GM21526 (cell line): ENCODE measurements at regions not wholly inside any gene's neighbourhood (a gene's known extent, or its start where the extent isn't known, plus 50 kb on each side); places are given as distances from the start of the nearest gene placed in this dataset.
"Not testable (repeated sequence)": the region's sequence is repeated elsewhere in the genome, so short reads cannot be mapped to it uniquely, and the experiment has no call there.

Source experiments
- ATAC-seq: cut with Tn5 transposase; IDR thresholded peaks from one replicate; pipeline ENCODE4 v1.9.1; 2021; ENCODE audit warnings: moderate library complexity; ENCODE audit not compliant: unreplicated experiment, low FRiP score

GRCh38 chr9:18063856-18064390, 410.0 kb upstream of the ADAMTSL1 start:
- ATAC-seq: no peak

- not testable (repeated sequence) for ATAC-seq
Observed at GRCh38 chr9:18066608-18067007, 407.3 kb upstream of the ADAMTSL1 start.

- no peak for ATAC-seq
Observed at GRCh38 chr9:18067548-18068120, 406.3 kb upstream of the ADAMTSL1 start.

- no peak for ATAC-seq
Observed at GRCh38 chr9:18068900-18069299, 405.1 kb upstream of the ADAMTSL1 start.

DNA sequence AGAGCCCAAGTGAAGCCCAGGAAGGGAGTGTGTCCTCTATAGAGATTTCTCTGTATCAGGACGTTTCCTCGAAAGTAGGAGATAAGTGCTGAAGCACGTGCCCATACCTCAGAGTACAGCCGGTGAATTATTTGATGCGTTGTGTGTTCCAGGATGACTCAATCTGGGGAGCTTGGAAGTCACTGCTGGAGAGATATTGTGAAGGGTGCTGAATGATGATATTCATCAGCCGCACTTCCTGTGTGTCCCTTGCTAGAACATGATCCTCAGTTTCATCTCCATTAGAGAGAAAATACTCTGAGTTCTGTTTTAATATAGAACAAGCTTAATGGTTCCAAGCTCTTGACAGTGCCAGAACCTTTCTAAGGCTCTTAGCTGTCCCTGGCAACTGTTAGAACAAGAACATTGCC, 402.3 kb upstream of the ADAMTSL1 start:
- no peak for ATAC-seq

DNA sequence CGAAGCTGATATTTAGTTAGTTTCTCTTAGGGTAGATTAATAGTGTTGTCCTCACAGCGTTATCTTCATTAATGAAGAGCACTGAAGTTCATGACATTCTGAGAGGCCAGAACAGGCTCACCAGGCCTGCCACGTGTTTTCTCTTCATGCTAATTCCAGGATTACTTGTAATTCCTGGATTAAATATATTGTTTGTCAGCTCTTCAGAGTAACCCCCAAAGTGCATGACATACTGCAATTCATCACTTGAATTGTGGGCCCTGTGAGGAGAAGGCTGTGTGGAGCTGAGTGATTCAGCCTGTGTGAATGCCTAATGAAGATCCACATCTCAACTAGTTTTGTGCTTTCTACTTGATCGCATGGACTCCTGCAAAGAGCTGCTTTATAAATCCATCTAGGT, 401.0 kb upstream of the ADAMTSL1 start:
- ATAC-seq: no peak

GRCh38 chr9:18074041-18074440, 399.9 kb upstream of the ADAMTSL1 start:
- ATAC-seq: no peak

GRCh38 chr9:18075253-18075952, 398.6 kb upstream of the ADAMTSL1 start:
- no peak for ATAC-seq

DNA sequence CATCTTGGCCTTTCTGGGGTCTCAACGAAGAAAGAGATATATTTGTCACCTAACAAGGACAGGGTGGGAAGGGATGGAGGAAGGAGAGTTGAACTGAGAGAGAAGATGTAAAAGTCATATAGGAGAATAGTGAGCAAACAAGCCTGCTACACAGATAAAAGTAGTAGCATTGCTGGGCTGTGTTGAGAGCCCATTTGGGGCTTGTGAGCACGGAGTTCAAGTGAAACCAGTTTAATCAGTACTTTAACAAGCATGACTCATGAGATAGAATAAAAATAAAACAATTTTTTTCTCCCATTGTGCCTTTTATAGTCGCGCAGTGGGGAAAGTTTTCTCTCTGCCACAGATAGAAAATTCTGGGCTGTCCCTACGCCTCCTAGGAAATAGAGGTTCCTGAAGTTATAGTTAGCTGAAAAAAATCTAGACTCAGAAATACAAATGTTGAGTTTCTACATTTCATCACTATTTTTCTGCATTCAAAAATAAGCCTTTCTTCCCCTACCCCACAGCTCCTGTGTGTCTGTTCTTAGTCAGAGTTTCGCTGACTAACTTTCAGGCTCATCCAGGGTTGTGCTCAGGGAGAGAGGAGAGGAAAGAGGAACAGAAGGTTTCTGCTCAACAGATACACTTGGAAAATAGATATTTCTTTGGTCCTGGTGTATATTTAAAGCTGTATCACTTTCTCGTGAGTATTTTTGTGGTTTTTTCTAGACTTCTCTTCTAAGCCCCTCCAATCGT, 395.8 kb upstream of the ADAMTSL1 start:
- ATAC-seq: no peak

GRCh38 chr9:18092138-18092537, 381.8 kb upstream of the ADAMTSL1 start:
- ATAC-seq: no peak

DNA sequence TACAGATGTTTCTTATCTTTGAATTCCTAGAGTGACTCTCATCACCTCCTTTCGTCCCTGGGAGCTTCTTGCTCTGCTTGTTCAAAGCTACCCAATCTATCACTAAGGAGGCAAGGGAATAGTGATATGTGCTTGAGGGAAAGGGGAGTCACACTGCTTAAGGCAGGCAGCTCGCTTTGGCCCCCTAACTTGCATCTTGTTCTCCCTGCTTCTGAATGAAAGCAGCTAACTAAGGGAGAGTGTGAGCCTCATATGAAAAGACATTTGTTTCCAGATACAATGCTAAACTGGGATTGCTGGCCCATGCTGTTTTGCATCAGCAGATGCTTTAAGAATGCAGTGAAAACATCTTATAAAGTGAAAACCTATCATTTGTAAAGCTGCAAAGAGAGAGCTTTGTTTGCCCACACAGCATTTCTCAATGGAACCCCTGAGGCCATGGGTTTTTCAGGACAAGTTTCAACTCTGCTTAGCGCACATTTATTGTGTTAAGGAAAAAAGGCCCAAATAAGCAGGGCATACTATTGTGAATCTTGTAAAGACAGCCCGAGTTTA, 367.9 kb upstream of the ADAMTSL1 start:
- no peak for ATAC-seq

DNA sequence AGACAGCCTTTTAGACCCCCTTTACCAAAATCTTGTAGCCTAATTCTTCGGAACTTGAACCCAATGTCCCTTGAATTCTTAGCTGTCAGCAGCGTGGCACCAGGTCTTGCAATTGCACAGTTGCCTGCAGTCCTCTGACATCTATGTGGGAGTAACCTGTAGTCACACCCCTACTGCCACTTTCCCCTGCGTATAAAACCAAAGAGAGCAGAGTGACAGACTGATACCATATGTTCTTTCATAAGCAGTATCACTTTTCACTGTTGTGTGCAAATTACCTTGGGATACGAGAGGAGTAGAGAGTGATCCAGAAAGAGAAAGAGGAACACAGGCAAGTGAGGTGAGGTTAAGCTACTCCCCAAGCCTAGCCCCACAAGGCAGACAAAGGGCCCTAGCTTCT, 364.3 kb upstream of the ADAMTSL1 start:
- no peak for ATAC-seq

GRCh38 chr9:18111146-18111545, 362.8 kb upstream of the ADAMTSL1 start:
- ATAC-seq: no peak

- no peak for ATAC-seq
Observed at GRCh38 chr9:18114559-18115475, 359.1 kb upstream of the ADAMTSL1 start.

DNA sequence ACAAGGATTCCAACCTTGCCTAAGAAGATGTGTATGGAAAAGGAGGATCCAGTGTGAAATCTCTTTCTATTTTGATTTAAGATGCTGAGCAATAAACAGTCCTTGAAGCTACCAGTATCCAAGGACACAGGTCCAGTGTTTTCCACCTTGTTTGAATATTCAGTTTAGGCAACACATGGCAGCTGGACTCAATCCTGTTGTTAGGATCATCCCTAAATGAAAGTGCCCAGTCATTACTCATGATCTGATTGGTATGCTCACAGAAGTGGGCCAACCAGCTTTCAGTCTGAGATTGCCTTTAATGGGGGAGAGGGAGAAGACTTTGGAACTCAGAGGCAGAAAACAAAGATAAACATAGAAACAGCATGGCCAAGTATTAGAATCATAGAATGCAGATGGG, 355.7 kb upstream of the ADAMTSL1 start:
- ATAC-seq: no peak

DNA sequence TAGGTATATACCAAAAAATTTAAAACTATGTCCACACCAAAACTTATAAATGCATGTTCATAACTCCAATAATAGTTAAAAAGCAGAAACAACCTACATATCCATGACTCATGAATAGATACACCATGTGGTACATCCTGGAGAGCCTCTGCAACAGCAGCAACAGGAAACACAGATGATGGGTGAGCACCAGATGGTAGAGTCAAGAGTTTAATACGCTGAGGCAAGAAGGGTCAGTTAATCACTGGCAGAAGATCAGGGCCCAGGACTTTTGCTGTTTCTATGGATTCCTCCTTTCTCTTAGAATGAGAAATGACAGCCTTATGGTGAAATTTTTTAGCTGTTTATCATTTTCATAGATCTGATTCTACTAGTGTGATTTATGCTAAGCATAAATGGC, 351.8 kb upstream of the ADAMTSL1 start:
- no peak for ATAC-seq

DNA sequence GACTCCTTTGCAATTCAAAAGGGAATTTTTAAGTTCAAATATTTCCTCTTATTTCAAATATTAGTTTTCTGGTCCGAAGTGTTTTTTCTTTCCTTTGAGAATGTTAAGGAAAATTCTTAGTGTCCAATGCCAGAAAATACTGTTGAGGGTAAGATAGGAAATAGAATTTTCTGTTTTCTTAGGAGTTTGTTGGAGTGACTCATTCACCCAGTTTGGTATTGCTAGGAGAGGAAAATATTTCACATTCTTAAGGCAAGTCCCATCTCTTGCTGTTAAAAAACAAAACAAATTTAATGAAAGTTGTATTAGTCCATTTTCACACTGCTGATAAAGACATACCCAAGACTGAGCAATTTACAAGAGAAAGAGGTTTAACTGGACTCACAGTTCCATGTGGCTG, 349.2 kb upstream of the ADAMTSL1 start:
- ATAC-seq: no peak

DNA sequence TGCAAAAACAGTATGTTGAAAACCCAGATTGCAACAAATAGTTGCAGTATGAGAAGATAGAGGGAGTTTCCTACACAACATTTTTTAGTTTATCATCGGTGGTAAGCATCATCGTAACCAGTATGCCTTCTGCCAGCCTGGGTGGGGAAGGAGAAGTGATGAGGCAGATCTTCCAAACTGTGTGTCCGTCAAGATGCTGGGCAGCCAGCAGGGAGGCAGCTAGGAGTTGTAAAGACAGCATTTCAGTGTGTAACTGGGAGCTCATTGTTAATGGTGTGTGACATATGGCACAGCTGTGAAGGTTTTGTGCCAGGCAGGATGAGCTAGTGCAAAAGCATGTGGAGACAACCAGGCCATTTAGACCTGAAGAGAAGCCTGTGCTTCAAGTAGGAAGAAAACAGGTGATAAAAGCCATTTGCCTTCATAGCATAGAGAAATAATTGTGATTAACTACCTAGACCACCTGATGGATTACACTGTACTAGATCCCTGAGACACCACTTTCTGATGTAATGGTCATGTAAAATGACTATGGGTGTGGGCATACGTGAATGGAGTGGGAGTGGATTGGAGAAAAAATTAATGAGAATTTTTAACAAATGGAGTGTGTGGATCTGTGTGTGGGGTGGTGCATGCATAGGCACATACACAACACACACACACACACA, 347.0 kb upstream of the ADAMTSL1 start:
- no peak for ATAC-seq

DNA sequence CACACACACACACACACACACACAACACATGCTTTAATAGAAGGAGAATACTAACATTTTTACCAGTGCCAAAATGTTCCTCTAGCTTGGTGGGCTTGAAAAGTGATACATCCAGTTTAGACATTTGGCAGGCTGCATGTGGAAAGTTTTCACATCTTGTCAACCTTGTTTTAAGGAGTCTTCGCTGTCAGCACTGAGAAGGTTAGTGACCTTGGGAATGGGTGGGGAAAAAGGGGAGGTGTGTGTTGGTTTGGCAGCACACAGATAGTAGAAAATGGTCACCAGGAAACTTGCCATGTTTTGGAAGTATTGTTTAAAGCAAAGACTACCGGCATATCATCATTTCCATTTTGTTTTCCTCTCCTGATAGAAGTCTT, 346.5 kb upstream of the ADAMTSL1 start:
- no peak for ATAC-seq

DNA sequence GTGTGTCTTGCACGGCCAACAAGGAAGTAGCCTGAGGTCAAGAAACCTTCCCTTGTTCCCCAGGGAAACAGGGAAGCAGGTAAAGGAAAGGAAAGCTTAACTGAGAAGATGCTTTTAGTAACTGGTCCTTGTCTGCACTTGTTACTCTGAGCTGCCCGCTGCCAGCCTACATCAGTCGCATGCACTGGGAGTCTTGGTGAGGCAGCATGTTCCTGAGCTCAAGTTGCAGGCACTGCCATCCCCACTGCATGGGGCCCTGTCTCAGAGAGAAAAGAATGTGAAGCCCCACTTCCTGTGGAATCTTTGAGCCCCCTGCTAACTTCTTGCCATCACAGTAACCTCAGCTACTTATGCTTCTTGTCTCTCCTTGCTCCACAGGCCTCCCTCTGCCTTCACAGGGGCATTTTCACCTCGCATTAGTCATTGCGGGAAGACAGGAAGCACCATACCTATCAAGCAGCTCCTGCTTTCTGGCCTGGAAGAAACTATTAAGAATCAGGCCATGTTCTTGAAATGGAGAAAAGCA, 344.1 kb upstream of the ADAMTSL1 start:
- no peak for ATAC-seq
